ENCODE measurements at regions not wholly inside any gene's neighbourhood (a gene's known extent, or its start where the extent isn't known, plus 50 kb on each side); places are given as distances from the start of the nearest gene placed in this dataset.

DNA sequence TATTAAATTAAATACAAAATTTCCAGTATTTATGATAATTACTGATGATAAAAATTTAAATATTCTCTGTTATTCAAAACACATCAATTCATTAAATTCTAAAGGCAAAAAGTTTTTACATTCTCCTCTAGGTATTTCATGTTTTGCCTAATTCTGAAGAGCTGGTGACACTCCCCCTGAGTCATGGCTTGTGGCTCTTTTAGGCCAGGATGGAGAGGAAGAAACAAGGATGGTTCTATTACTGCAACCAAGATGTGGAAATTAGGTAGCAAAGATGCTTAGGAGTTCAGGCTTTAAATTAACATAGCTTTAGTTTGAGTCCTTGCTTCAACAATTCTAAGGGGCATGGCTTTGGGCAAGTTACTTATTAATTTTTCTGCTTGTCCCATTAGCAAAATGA lies 1295.8 kb downstream of the EFNA5 start:
- in situ Hi-C loops (cut with MboI; ENCODE audit: low pct_unique_long_range_greater_than_20kb, low sequenced_read_pairs, unreplicated experiment): no loop called here
- DNase-seq (ENCODE audit: low spot score): no peak
- TF ChIP-seq, protein P1, sequence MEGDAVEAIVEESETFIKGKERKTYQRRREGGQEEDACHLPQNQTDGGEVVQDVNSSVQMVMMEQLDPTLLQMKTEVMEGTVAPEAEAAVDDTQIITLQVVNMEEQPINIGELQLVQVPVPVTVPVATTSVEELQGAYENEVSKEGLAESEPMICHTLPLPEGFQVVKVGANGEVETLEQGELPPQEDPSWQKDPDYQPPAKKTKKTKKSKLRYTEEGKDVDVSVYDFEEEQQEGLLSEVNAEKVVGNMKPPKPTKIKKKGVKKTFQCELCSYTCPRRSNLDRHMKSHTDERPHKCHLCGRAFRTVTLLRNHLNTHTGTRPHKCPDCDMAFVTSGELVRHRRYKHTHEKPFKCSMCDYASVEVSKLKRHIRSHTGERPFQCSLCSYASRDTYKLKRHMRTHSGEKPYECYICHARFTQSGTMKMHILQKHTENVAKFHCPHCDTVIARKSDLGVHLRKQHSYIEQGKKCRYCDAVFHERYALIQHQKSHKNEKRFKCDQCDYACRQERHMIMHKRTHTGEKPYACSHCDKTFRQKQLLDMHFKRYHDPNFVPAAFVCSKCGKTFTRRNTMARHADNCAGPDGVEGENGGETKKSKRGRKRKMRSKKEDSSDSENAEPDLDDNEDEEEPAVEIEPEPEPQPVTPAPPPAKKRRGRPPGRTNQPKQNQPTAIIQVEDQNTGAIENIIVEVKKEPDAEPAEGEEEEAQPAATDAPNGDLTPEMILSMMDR (IDR thresholded peaks at IDR 0.05; ENCODE audit: extremely low read depth, insufficient read depth, missing control alignments): no peak

DNA sequence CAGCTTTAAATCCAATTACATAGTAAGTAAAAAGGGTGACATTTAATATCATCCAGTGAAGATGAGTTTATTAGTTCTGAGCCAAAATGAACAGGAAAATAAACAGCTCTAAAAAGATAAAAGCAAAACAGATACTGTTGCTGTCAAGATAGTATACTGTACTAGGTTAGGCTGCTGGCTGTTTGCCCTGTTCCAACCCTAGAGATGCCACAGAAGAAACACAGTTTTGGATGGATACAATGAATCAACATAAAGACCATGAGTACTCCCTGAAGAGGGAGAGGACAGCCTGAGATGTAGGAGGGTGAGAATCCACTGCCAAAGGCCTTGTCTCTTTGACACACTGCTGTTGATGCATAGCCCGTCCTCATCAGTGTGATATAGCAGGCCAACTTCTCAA lies 1302.7 kb downstream of the EFNA5 start:
- TF ChIP-seq, protein P1 (IDR thresholded peaks at IDR 0.05; ENCODE audit: extremely low read depth, insufficient read depth, missing control alignments): no peak
- in situ Hi-C loops (cut with MboI; ENCODE audit: low pct_unique_long_range_greater_than_20kb, low sequenced_read_pairs, unreplicated experiment): no loop called here
- DNase-seq (ENCODE audit: low spot score): no peak

DNA sequence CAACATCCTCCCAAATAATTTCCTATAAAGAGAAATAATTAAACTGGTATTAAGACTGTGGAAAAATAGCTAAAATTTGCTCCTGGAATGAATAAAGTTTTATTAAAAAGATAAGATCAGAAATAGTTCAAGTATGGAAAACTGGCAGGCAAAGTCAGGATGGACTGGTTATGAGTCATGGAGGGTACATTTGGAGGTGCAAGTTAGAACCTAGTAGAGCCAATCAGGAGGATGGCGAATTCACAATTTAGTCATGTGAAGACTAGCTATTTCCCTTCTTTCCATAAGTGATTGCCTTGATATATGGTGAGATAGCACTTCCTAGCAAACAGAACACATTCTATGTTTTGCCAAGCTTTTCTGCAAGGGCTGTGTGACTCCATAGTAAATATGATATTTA lies 1303.5 kb downstream of the EFNA5 start:
- in situ Hi-C loops (cut with MboI; ENCODE audit: low pct_unique_long_range_greater_than_20kb, low sequenced_read_pairs, unreplicated experiment): no loop called here
- DNase-seq (ENCODE audit: low spot score): no peak

DNA sequence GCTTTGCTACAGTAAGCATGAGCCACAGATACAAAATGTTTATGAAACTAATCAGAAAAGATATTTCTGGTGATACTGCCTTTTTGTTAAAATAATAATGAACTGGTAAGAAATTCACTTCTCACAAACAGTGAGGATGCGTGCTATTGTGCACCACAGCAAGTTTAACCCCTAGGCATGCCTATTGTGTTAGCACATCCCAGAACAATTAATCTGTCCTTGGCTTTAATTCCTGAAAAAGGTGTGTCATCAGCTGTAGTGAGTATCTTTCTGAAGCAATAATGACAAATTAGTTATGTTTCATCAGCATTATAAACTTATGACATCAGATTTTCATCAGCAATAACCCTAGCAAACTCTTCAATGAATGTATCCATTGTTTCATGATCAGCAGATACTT lies 1307.2 kb downstream of the EFNA5 start:
- in situ Hi-C loops (cut with MboI; ENCODE audit: low pct_unique_long_range_greater_than_20kb, low sequenced_read_pairs, unreplicated experiment): no loop called here
- DNase-seq (ENCODE audit: low spot score): no peak
- TF ChIP-seq, protein P1 (IDR thresholded peaks at IDR 0.05; ENCODE audit: extremely low read depth, insufficient read depth, missing control alignments): no peak

More for the DNA sequence above, 1303.5 kb downstream of the EFNA5 start:
- TF ChIP-seq, protein P1 (IDR thresholded peaks at IDR 0.05; ENCODE audit: extremely low read depth, insufficient read depth, missing control alignments): no peak

DNA sequence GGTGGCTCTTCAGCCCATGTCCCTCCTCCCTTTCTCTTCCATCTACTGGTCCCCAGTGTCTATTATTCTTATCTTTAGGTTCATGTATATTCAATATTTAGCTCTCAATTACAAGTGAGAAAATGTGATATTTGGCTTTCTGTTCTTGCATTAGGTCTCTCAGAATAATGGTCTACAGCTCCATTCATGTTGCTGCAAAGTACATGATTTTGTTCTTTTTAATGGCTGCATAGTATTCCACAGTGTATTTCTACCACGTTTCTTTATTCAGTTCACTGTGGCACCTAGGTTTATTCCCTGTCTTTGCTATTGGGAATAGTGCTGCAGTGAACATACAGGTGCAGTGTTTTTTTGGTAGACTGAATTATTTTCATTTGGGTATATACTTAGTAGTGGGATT lies 1308.8 kb downstream of the EFNA5 start:
- TF ChIP-seq, protein P1 (IDR thresholded peaks at IDR 0.05; ENCODE audit: extremely low read depth, insufficient read depth, missing control alignments): no peak
- no peak for DNase-seq (ENCODE audit: low spot score)
- in situ Hi-C loops (cut with MboI; ENCODE audit: low pct_unique_long_range_greater_than_20kb, low sequenced_read_pairs, unreplicated experiment): no loop called here

DNA sequence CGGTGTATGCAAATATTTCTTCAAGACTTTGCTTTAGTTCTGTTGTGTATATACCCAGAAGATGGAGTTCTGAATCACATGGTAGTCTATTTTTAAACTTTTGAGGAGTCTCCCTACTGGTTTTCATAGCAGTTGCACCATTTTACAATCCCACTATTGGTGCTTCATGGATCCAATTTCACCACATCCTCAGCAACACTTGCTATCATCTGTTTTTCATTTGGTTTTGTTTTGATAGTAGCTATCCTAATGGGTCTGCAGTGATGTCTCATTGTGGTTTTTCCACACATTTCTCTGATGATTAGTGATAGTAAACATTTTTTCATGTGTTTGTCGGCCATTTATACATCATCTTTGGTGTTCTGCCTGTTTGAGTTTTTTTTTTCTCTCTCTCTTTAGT lies 1339.3 kb downstream of the EFNA5 start:
- TF ChIP-seq, protein P1 (IDR thresholded peaks at IDR 0.05; ENCODE audit: extremely low read depth, insufficient read depth, missing control alignments): no peak
- no peak for DNase-seq (ENCODE audit: low spot score)
- in situ Hi-C loops (cut with MboI; ENCODE audit: low pct_unique_long_range_greater_than_20kb, low sequenced_read_pairs, unreplicated experiment): no loop called here

DNA sequence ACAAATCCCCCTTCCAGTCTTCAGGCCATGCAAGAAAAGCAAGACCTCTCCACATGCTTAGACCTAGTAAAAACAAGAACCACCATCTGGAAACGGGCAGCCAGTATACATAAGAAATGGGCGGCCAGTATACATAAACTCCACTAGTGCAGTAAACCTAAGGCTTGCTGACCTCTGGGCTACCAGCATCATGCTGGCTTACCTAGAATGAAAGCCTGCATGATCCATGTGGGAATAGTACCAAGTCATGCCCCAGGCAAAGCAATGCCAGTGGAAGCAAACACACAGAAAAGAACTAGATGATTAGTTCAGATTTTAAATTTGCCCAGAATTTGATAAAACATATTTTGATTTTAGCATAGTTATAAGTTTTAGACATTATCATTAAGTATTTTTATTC lies 1346.4 kb downstream of the EFNA5 start:
- no peak for DNase-seq (ENCODE audit: low spot score)
- in situ Hi-C loops (cut with MboI; ENCODE audit: low pct_unique_long_range_greater_than_20kb, low sequenced_read_pairs, unreplicated experiment): no loop called here
- TF ChIP-seq, protein P1 (IDR thresholded peaks at IDR 0.05; ENCODE audit: extremely low read depth, insufficient read depth, missing control alignments): no peak
